ENCODE measurements at regions not wholly inside any gene's neighbourhood (a gene's known extent, or its start where the extent isn't known, plus 50 kb on each side); places are given as distances from the start of the nearest gene placed in this dataset.

- Histone ChIP-seq H3K79me2 (replicated peaks; ENCODE audit: insufficient read depth, low read length) (no peaks in the 10 kb centered on the region), H4K20me1 (ENCODE audit: insufficient read depth) (no peaks in the 10 kb centered on the region), H3K27me3 (ENCODE audit: insufficient read depth, low read depth, low read length) (no peaks in the 10 kb centered on the region), H3K9me3 (ENCODE audit: low read length) (no peaks in the 10 kb centered on the region), H3K4me2 (ENCODE audit: low read length) (no peak overlapping the region), H3K9ac (ENCODE audit: low read length) (no peak overlapping the region), H3K27ac (ENCODE audit: low read length) (no peak overlapping the region), H3K4me3 (ENCODE audit: low read length) (no peak overlapping the region), H3K9me2 (ENCODE audit: insufficient read depth, low read length) (no peaks in the 10 kb centered on the region), H3F3A (ENCODE audit: insufficient read depth, low read length, poor library complexity, severe bottlenecking) (no peaks in the 10 kb centered on the region), H2AFZ (ENCODE audit: low read depth, low read length) (no peak overlapping the region), H3K36me3 (ENCODE audit: insufficient read depth, low read length) (no peaks in the 10 kb centered on the region)
- TF ChIP-seq TAF1 (IDR thresholded peaks at IDR 0.05; ENCODE audit: low read depth) (no peak), CTCF (IDR thresholded peaks at IDR 0.05; ENCODE audit: poor library complexity, severe bottlenecking) (no peak), EZH2 (IDR thresholded peaks at IDR 0.05; ENCODE audit: borderline replicate concordance, insufficient read depth, low read length, poor library complexity, severe bottlenecking) (no peak), EP300 (conservative IDR thresholded peaks at IDR 0.05; ENCODE audit: poor library complexity, severe bottlenecking) (no peak), MXI1 (conservative IDR thresholded peaks at IDR 0.05; ENCODE audit: poor library complexity, severe bottlenecking) (no peak), POLR2AphosphoS5 (IDR thresholded peaks at IDR 0.05) (no peak), RAD21 (conservative IDR thresholded peaks at IDR 0.05) (no peak), SMC3 (conservative IDR thresholded peaks at IDR 0.05; ENCODE audit: poor library complexity) (no peak)
- TF ChIP-seq, protein P1, sequence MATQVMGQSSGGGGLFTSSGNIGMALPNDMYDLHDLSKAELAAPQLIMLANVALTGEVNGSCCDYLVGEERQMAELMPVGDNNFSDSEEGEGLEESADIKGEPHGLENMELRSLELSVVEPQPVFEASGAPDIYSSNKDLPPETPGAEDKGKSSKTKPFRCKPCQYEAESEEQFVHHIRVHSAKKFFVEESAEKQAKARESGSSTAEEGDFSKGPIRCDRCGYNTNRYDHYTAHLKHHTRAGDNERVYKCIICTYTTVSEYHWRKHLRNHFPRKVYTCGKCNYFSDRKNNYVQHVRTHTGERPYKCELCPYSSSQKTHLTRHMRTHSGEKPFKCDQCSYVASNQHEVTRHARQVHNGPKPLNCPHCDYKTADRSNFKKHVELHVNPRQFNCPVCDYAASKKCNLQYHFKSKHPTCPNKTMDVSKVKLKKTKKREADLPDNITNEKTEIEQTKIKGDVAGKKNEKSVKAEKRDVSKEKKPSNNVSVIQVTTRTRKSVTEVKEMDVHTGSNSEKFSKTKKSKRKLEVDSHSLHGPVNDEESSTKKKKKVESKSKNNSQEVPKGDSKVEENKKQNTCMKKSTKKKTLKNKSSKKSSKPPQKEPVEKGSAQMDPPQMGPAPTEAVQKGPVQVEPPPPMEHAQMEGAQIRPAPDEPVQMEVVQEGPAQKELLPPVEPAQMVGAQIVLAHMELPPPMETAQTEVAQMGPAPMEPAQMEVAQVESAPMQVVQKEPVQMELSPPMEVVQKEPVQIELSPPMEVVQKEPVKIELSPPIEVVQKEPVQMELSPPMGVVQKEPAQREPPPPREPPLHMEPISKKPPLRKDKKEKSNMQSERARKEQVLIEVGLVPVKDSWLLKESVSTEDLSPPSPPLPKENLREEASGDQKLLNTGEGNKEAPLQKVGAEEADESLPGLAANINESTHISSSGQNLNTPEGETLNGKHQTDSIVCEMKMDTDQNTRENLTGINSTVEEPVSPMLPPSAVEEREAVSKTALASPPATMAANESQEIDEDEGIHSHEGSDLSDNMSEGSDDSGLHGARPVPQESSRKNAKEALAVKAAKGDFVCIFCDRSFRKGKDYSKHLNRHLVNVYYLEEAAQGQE (IDR thresholded peaks at IDR 0.05; ENCODE audit: borderline replicate concordance) = no peak
Measured at GRCh38 chr11:31865606-31866300, 54.6 kb upstream of the PAX6 start.

DNA sequence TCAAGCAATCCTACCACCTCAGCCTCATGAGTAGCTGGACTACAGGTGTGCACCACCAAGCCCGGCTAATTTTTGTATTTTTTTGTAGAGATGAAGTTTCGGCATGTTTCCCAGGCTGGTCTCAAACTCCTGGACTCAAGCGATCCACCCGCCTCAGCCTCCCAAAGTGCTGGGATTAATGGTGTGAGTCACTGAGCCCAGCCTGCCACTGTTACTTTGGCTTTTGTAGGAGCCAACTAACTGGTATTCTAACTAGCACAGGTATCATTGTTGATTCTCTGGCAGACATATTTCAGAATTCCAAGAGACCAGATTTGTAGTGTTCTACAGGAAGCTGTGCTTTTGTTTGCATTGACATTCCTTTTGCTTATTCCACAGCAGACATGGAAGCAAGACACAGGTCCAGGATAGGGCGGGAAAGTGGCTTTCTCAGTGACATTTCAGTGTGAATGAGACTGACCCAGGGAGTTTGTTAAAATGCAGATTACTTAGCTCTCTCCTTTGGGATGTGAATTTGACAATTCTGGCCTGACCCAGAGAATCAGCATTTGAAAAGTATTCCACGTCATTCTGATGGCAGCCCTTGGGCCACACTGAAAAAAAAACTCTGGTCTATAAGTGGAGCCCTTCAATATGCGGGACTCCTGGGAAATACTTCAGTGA is 52.2 kb upstream of the PAX6 start:
- no peak overlapping the region for H2AFZ ChIP-seq (ENCODE audit: low read depth, low read length)
- no peak overlapping the region for H3K27ac ChIP-seq (ENCODE audit: low read length)
- H3K27me3 ChIP-seq (ENCODE audit: insufficient read depth, low read depth, low read length) = no peaks in the 10 kb centered on the region
- no peaks in the 10 kb centered on the region for H3K9me2 ChIP-seq (ENCODE audit: insufficient read depth, low read length)
- no peak overlapping the region for H3K9ac ChIP-seq (ENCODE audit: low read length)
- H4K20me1 ChIP-seq (ENCODE audit: insufficient read depth) = no peaks in the 10 kb centered on the region
- no peak overlapping the region for H3K4me3 ChIP-seq (ENCODE audit: low read length)
- no peaks in the 10 kb centered on the region for H3K79me2 ChIP-seq (replicated peaks; ENCODE audit: insufficient read depth, low read length)
- TF ChIP-seq TAF1 (IDR thresholded peaks at IDR 0.05; ENCODE audit: low read depth) (no peak), MXI1 (conservative IDR thresholded peaks at IDR 0.05; ENCODE audit: poor library complexity, severe bottlenecking) (no peak), EP300 (conservative IDR thresholded peaks at IDR 0.05; ENCODE audit: poor library complexity, severe bottlenecking) (no peak), SMC3 (conservative IDR thresholded peaks at IDR 0.05; ENCODE audit: poor library complexity) (no peak), CTCF (IDR thresholded peaks at IDR 0.05; ENCODE audit: poor library complexity, severe bottlenecking) (no peak), POLR2AphosphoS5 (IDR thresholded peaks at IDR 0.05) (no peak), EZH2 (IDR thresholded peaks at IDR 0.05; ENCODE audit: borderline replicate concordance, insufficient read depth, low read length, poor library complexity, severe bottlenecking) (no peak), RAD21 (conservative IDR thresholded peaks at IDR 0.05) (no peak)
- TF ChIP-seq, protein P1 (IDR thresholded peaks at IDR 0.05; ENCODE audit: borderline replicate concordance) = no peak
- H3F3A ChIP-seq (ENCODE audit: insufficient read depth, low read length, poor library complexity, severe bottlenecking) = no peaks in the 10 kb centered on the region
- no peaks in the 10 kb centered on the region for H3K9me3 ChIP-seq (ENCODE audit: low read length)
- H3K4me2 ChIP-seq (ENCODE audit: low read length) = no peak overlapping the region
- H3K36me3 ChIP-seq (ENCODE audit: insufficient read depth, low read length) = no peaks in the 10 kb centered on the region

All from neural cell (in vitro differentiated cells).